GM19240 (cell line): ENCODE measurements at regions not wholly inside any gene's neighbourhood (a gene's known extent, or its start where the extent isn't known, plus 50 kb on each side); places are given as distances from the start of the nearest gene placed in this dataset.

ENCODE experiments used
- DNase-seq: peaks from one replicate; pipeline ENCODE4 v3.0.0; 2011; ENCODE audit warnings: low spot score; ENCODE audit not compliant: insufficient read length

GRCh38 chr9:134271338-134272301 is 54.6 kb upstream of the RXRA start:
- no peak for DNase-seq

DNA sequence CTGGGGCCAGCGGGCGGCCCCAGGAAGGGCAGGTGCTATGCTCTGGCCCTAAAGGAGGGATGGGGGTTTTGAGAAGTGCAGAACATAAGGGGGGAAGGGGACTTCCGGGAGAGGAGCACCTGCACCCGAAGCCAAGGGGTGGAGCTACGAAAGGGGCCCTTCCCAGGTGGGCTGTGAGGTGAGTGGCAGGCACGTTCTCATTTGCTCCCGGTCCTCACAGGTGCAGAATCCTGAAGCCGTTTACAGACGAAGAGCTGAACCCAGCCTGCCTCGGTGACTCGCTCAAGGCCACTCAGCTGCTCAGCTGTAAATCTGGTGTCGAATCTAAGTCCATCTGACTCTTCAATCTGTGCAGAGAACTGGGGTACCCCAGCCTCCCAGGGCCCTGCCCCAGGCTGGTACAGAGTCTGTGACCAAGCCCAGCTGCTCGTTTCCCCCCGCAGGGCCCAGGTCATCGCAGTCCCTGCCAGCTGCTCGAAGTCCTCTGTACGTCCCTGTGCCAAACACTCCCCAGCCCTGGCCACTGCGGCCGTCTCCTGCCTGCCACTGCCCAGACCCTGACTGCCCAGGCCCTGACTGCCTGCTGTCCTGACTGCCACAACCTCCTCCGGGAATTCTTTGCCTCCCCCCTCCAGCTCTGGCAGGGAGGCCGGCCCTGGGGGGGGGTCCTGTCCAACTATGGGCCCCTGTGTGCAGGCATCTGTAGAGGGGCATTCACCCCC is 53.8 kb upstream of the RXRA start:
- no peak for DNase-seq

- no peak for DNase-seq
These were observed 52.6 kb upstream of the RXRA start for GRCh38 chr9:134273647-134274046.

DNA sequence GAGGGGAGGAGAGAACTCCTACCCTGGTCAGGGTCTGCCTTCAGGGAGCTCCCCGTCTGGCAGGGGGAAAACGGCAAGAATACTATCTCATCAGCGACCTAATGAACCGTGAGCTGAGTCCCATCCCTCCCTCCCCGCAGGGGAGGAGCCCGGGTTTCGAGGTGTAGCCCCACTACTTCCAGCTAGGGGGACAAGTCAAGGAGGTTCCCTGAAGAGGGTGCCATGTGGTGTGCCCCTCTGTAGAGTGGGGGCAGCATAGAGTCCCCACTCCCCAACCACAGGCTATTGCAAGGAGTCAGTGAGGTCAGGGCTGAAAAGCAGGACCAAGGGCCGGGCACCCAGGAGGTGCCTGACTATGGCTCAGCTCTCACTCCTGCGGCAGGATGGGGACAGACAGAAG is 50.9 kb upstream of the RXRA start:
- no peak for DNase-seq

DNA sequence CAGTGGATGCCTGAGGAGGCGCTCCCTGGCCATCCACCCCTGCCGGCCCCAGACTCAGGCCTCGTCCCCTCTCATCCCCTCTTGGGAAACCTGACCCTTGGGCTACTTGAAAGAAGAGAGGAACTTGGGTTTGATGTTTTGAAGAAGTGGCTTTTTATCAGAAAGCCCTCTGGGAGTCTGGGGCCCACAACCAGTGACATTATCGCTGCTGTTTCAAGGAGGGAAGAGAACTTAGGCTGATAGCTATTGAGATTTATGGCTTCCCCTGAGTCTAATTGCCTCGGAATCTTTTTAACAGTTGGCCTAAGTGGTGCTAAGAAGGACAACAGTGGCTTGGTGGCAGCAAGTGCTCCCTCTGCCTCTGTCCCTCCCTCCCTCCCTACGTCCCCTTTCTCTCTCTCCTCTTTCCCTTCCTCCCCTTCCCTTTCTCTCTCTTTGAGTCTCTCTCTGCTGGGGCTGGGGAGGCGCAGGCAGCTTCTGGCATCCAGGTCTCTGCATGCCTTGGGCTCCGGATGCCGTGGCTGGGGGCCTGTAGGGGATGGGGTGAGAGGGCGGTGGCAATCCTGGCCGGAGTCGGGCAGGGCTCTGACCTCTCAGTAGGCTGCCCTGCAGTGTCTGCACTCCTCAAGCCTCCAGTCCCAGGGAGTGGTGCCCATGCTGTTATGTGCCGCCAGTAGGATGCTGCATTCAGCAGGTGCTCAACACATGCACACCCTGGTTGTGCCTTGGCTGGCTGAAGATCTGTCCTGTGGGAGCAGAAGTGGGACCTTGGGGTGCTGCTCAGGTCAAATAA is 49.6 kb upstream of the RXRA start:
- DNase-seq, result no peak
